Tibial nerve (tissue), 4 donors: ENCODE measurements at regions not wholly inside any gene's neighbourhood (a gene's known extent, or its start where the extent isn't known, plus 50 kb on each side); places are given as distances from the start of the nearest gene placed in this dataset.

Experiments
- CTCF ChIP-seq, 5 experiments: fragments of 200-600 bp in 3 of 5; fragments of 450-650 bp in 2 of 5; sonication (generic) in 3 of 5; IDR thresholded peaks; one replicate each; pipeline ENCODE4 v1.5.1; 2016 to 2019; ENCODE audit warnings: antibody characterized with exemption in 5 of 5, mild to moderate bottlenecking in 3 of 5, moderate library complexity in 2 of 5
- EP300 ChIP-seq, 2 donors: sonication (generic); formaldehyde crosslinking; IDR thresholded peaks; one replicate each; pipeline ENCODE4 v1.6.1; 2017; ENCODE audit warnings: antibody characterized with exemption in 2 of 2, mild to moderate bottlenecking in 1 of 2
- POLR2A ChIP-seq, 2 donors: fragments of 450-650 bp; IDR thresholded peaks; one replicate each; pipeline ENCODE4 v1.6.1; 2017; ENCODE audit warnings: antibody characterized with exemption in 2 of 2, mild to moderate bottlenecking in 2 of 2, moderate library complexity in 2 of 2

GRCh38 chr4:125693228-125693627 lies 378.5 kb downstream of the FAT4 start:
- TF ChIP-seq EP300 (IDR thresholded peaks at IDR 0.05) = no peak
- TF ChIP-seq CTCF (IDR thresholded peaks at IDR 0.05) = no peak
- TF ChIP-seq POLR2A (IDR thresholded peaks at IDR 0.05) = no peak
